ENCODE measurements at regions not wholly inside any gene's neighbourhood (a gene's known extent, or its start where the extent isn't known, plus 50 kb on each side); places are given as distances from the start of the nearest gene placed in this dataset.

- no peak for DNase-seq (ENCODE audit: low spot score)
These were observed 116.2 kb downstream of the OLFM4 start for GRCh38 chr13:53144826-53145225.

- DNase-seq (ENCODE audit: low spot score): peak; percentile 20
These were observed 122.0 kb downstream of the OLFM4 start for GRCh38 chr13:53150568-53150967.

- DNase-seq (ENCODE audit: low spot score): peak; percentile 67
These were observed 122.9 kb downstream of the OLFM4 start for GRCh38 chr13:53151336-53152056.

- DNase-seq (ENCODE audit: low spot score): no peak
These were observed 123.4 kb downstream of the OLFM4 start for GRCh38 chr13:53152057-53152421.

DNA sequence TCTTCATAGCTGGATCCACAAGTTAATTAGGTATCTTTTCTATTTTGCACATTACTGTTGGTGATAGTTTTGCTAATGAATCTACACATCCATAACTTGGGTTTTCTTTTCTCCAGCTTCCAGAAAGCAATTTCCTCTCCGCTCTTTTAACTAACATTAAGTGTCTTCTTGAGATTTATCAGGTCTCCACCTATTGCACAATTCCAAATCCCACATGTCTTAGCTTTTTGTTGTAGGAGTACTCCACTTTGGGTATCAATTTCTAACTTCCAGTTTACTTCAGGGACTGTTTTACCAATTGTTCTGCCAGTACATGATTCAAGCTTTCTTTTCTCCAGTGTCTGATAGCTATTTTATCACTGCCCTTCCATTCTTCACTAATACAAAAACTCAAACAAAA lies 129.6 kb downstream of the OLFM4 start:
- no peak for DNase-seq (ENCODE audit: low spot score)

DNA sequence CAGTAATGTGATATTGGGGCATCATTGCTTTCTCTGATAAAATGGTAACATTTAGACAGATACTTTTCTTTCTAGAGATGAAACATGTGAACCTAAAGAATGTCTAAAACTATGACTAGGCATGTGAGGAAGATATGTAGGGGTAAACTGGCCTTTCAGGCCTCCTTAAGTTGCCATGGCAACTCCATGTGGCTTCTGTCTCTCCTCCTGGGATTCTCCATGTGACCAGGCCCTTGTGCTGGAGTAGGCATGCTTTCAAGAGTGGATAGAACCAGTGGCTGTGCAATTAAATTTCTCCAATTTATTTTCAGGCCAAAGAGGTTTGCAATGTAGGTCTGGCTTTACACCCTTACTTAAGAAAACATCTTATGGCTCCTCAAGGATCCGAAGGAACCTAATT lies 130.8 kb downstream of the OLFM4 start:
- no peak for DNase-seq (ENCODE audit: low spot score)

- DNase-seq (ENCODE audit: low spot score): no peak
These were observed 131.6 kb downstream of the OLFM4 start for GRCh38 chr13:53160211-53160610.

DNA sequence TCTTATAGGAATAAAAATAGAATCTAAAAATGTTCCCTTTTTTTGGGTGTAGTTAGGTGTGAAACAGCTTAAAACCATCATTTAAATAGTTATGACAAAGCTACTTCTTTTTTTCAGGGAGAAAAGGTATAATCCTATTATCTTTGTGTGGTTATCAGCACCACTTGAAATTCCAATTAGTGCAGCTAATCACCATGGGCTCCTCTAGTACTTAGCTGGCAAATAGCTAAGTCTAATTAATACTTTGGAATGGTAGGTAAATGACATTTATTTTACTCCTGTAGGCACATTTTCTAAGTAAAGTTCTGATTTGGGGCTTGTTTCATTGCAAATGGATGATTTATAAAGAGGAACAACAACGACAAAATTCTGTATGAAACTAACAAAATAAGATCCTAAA lies 132.6 kb downstream of the OLFM4 start:
- no peak for DNase-seq (ENCODE audit: low spot score)

DNA sequence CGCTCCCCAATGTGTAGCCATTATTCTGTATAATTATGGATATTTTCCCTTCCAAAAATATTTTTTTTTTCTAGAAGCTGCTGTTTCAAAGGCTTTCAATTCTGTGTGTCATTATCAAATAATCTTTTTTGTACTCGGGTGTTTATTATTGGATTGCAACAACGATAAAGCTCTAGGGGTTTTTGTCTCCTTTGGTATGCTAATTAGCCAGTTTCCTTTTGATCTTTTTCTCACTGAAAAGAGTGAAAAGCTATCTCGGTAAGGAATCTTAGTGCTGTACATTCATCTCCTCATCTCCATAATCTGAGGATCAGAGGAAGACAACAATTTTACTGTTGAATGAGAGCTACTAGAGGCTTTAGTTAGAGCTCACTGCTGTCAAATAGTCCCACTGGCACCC lies 136.6 kb downstream of the OLFM4 start:
- no peak for DNase-seq (ENCODE audit: low spot score)

DNA sequence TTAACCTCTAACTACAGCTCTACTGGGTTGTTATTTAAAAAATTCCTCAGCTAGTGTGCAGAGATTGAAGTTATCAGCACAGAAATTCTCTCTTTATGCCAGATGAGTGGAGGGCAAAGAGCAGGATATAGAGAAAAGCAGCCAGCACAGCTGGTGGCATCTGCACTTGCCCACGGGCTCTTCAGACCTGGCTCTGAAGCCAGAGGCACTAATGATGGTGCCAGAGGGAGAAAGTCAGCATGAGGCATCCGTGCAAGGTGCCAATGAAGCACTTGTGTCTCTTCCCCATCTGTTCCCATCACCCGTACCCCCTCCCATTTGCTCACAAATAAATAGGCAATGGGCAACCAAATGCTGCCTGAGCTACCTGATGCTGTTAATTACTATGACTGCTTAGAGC lies 138.9 kb downstream of the OLFM4 start:
- no peak for DNase-seq (ENCODE audit: low spot score)

DNA sequence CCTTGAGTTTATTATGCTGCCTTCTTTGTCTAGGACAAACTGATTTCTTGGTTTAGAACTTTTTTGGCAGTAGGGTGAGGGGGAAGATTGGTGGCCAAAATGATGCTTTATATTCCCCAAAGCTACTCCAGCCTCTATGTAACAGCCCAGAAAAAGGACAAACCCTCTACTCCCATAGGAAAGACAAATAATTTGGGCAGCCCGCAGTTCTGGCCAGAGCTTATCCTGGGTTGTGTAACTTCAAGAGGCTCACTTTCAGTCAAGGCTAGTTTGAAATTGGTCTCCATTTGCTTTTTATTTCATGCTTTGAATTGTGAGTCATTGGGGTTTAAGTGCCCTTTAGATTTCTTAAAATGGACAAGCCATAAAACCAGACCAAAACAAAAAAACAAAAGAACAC lies 142.3 kb downstream of the OLFM4 start:
- no peak for DNase-seq (ENCODE audit: low spot score)

DNA sequence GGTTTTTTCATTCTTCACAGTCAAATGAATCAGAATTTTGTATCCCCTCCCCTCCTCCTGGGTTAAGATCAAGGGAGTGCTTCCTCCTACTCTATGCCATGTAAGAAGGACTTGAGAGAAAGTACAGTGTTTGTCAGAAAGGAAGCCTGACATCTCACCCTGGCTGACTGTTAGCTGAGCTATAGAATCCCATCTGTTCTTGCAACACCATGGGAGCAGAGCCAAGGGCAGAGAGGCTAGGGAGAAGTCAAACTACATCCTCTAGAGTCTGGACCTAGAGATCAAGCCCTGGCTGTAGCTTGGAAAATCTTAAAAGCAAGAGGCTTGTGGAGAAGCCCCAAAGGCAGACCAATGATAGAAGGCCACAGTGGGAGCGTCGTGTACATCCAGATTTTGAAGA lies 145.9 kb downstream of the OLFM4 start:
- DNase-seq (ENCODE audit: low spot score): no peak

DNA sequence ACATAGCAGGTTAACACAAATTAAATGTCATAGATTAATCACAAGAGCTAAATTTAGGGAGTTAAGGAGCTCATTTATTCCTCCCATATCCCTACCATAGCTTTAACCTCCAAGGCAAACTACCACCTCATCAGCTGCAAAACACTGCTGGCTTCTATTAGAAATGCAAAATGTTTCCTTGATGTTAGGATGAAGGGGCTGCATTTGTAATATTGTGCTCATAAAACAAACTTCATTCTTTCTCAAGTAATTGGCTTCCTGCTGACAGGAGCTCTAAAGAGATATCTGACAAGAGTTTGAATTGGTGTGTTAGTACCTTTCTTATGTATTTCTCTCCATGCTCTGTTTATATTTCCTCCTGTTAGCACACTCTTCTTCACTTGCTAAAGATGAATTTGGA lies 152.1 kb downstream of the OLFM4 start:
- no peak for DNase-seq (ENCODE audit: low spot score)

GRCh38 chr13:53182724-53183123 lies 154.1 kb downstream of the OLFM4 start:
- no peak for DNase-seq (ENCODE audit: low spot score)

- DNase-seq (ENCODE audit: low spot score): no peak
These were observed 159.5 kb downstream of the OLFM4 start for GRCh38 chr13:53188120-53188519.

- no peak for DNase-seq (ENCODE audit: low spot score)
These were observed 160.5 kb downstream of the OLFM4 start for GRCh38 chr13:53189162-53189561.

DNA sequence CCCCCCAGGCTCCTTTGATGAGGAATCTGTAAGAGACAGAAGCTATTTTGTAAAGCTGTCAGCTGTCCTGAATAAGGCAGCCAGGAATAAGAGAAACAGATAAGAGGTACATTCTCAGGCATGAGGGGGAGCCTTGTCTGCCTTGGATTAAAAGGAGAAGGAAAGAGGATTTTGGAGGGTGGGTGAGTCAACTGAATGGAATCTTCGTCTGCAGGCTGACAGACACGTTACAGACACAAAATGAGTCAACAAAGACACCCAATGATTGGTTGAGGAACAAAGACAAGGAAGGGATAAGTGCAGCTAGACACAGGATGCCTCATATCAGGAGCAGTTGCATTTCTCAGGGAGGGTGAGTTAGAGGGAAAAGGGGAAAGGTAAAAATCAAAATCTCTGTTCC lies 162.5 kb downstream of the OLFM4 start:
- DNase-seq (ENCODE audit: low spot score): peak; percentile 65

GRCh38 chr13:53197424-53197823 lies 168.8 kb downstream of the OLFM4 start:
- no peak for DNase-seq (ENCODE audit: low spot score)

DNA sequence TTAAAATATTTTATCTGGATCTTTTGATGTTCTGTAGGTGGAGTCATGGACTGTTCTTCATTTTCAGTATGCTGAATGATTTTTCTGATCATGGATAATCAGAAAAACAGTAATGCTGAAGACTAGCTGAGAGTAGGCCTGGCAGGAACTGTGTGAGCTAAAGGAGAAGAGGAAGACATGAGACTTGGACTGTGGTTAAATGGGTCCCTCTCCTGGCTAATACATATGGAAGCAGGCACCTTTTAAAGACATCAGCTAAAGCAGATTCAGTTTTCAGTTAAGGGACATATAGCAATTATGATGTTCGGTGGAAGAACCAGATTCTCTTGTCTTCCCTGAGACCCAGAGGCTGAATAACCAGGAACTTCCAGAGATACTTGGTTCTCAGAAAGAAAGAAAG lies 169.4 kb downstream of the OLFM4 start:
- no peak for DNase-seq (ENCODE audit: low spot score)

- DNase-seq (ENCODE audit: low spot score): no peak
These were observed 170.1 kb downstream of the OLFM4 start for GRCh38 chr13:53198736-53199135.

GRCh38 chr13:53200075-53200474 lies 171.5 kb downstream of the OLFM4 start:
- DNase-seq (ENCODE audit: low spot score): no peak

DNA sequence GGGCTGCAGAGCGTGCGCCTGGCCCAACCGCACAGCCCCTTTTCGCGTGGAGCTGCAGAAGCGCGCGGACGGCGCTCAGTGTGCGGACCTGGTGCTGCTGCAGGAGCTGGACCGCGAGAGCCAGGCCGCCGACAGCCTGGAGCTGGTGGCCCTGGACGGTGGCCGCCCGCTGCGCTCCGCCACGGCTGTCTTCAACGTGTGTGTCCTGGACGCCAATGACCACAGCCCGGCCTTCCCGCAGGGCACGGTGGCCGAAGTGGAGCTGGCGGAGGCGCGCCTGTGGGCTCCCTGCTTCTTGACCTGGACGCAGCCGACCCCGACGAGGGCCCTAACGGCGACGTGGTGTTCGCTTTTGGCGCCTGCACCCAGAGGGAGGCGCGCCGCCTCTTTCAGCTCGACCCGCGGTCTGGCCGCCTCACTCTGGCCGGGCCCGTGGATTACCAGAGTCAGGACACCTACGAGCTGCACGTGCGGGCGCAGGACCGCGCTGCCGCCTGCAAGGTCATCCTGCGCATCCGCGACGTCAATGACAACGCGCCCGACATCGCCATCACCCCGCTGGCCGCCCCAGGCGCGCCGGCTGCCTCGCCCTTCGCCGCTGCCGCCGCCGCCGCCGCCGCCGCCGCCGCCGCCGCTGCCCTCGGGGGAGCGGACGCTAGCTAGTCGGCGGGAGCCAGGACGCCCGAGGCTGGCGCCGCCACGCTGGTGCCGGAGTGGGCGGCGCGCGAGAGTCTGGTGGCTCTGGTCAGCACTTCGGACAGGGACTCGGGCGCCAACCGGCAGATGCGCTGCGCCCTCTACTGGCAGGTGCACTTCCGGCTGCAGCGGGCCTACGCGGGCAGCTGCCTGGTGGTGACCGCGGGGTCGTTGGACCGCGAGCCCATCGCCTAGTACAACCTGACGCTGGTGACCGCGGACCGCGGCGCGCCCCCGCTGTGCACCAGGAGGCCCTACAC lies 172.2 kb downstream of the OLFM4 start:
- DNase-seq (ENCODE audit: low spot score): peak; percentile 43

- peak; percentile 1 for DNase-seq (ENCODE audit: low spot score)
These were observed 173.0 kb downstream of the OLFM4 start for GRCh38 chr13:53201454-53202225.

All from kidney tubule cell (primary cell).